HEK293 (cell line): ENCODE measurements at regions not wholly inside any gene's neighbourhood (a gene's known extent, or its start where the extent isn't known, plus 50 kb on each side); places are given as distances from the start of the nearest gene placed in this dataset.
A peak's percentile ranks its signal among the peaks of the same experiment; 100 is the strongest.

Source experiments
- CTCF ChIA-PET: fragments of 350-600 bp; formaldehyde crosslinking; extraction: SDS; loops from one replicate; lab custom pipeline; 2021; ENCODE audit warnings: antibody characterized with exemption; lab: Yijun Ruan, JAX
- POLR2A ChIA-PET: fragments of 300-600 bp; formaldehyde crosslinking; extraction: SDS; loops from one replicate; lab custom pipeline; 2020; ENCODE audit warnings: antibody characterized with exemption, inconsistent platforms; lab: Yijun Ruan, JAX
- H3K27ac ChIP-seq: fragments of 200-500 bp; sonication (Bioruptor generic); 2 replicates; pipeline ENCODE4 v1.5.1; 2014; ENCODE audit warnings: low read depth, low read length, control low read depth, inconsistent platforms; ENCODE audit errors: extremely low read depth
- H3K36me3 ChIP-seq, 2 experiments: fragments of 200-500 bp in 1 of 2; sonication (Bioruptor generic) in 1 of 2; 1 replicate in 1 of 2; 2 replicates in 1 of 2; pipeline ENCODE4 v1.5.1; 2014 to 2017; ENCODE audit warnings: inconsistent platforms in 2 of 2, low read length in 2 of 2; ENCODE audit not compliant: control insufficient read depth in 2 of 2, insufficient read depth in 1 of 2
- H3K4me1 ChIP-seq: fragments of 200-500 bp; sonication (Bioruptor generic); 2 replicates; pipeline ENCODE4 v1.5.1; 2014; ENCODE audit warnings: mild to moderate bottlenecking, low read length, inconsistent platforms; ENCODE audit not compliant: control insufficient read depth, insufficient read depth
- H3K4me3 ChIP-seq: 2 replicates; pipeline ENCODE4 v1.5.1; 2011; ENCODE audit warnings: low read depth, mild to moderate bottlenecking, control low read depth, low read length, moderate library complexity
- H3K9me3 ChIP-seq: fragments of 200-500 bp; sonication (Bioruptor generic); 2 replicates; pipeline ENCODE4 v1.5.1; 2014; ENCODE audit warnings: low read depth, low read length, inconsistent platforms; ENCODE audit not compliant: control insufficient read depth, insufficient read depth
- GLI2 ChIP-seq: fragments of 450-650 bp; formaldehyde crosslinking; IDR thresholded peaks from 2 replicates; pipeline ENCODE4; 2017; ENCODE audit warnings: missing biosample characterization, missing genetic modification characterization, low read depth, borderline replicate concordance
- HOXA7 ChIP-seq: sonication (generic); formaldehyde crosslinking; IDR thresholded peaks from 2 replicates; pipeline ENCODE4 v1.8.1; 2022; ENCODE audit warnings: missing genetic modification reagents, borderline replicate concordance
- HOXD13 ChIP-seq: sonication (generic); formaldehyde crosslinking; IDR thresholded peaks from 2 replicates; pipeline ENCODE4 v1.8.0; 2022; ENCODE audit warnings: missing genetic modification reagents, borderline replicate concordance
- IKZF3 ChIP-seq: fragments of 450-650 bp; IDR thresholded peaks from 2 replicates; pipeline ENCODE4 v1.5.0; 2018; ENCODE audit warnings: missing biosample characterization, mild to moderate bottlenecking, missing genetic modification characterization, moderate library complexity
- KLF16 ChIP-seq: fragments of 450-650 bp; formaldehyde crosslinking; IDR thresholded peaks from 2 replicates; pipeline ENCODE4 v1.5.1; 2017; ENCODE audit warnings: missing biosample characterization, missing genetic modification characterization
- KLF17 ChIP-seq: fragments of 450-650 bp; formaldehyde crosslinking; IDR thresholded peaks from 2 replicates; pipeline ENCODE4 v1.5.1; 2016; ENCODE audit warnings: missing biosample characterization, missing genetic modification characterization
- RBAK ChIP-seq: fragments of 450-650 bp; formaldehyde crosslinking; IDR thresholded peaks from 2 replicates; pipeline ENCODE4 v1.5.1; 2016; ENCODE audit warnings: missing biosample characterization, missing genetic modification characterization
- TRIM28 ChIP-seq: IDR thresholded peaks from 2 replicates; pipeline ENCODE4 v1.6.1; 2011; ENCODE audit warnings: low read length, control low read depth, borderline replicate concordance
- ZBTB17 ChIP-seq: fragments of 450-650 bp; formaldehyde crosslinking; IDR thresholded peaks from 2 replicates; pipeline ENCODE4 v1.5.1; 2016; ENCODE audit warnings: missing biosample characterization, missing genetic modification characterization
- ZBTB20 ChIP-seq: fragments of 450-650 bp; formaldehyde crosslinking; IDR thresholded peaks from 2 replicates; pipeline ENCODE4 v1.5.1; 2016; ENCODE audit warnings: missing biosample characterization, missing genetic modification characterization
- ZBTB8A ChIP-seq: fragments of 450-650 bp; formaldehyde crosslinking; IDR thresholded peaks from 2 replicates; pipeline ENCODE4 v1.5.1; 2016; ENCODE audit warnings: missing biosample characterization, missing genetic modification characterization
- ZEB2 ChIP-seq: fragments of 450-650 bp; formaldehyde crosslinking; IDR thresholded peaks from 2 replicates; pipeline ENCODE4 v1.5.1; 2016; ENCODE audit warnings: missing biosample characterization, missing genetic modification characterization
- ZFP37 ChIP-seq: fragments of 450-650 bp; formaldehyde crosslinking; IDR thresholded peaks from 2 replicates; pipeline ENCODE4 v1.5.1; 2016; ENCODE audit warnings: missing biosample characterization, missing genetic modification characterization
- ZNF214 ChIP-seq: fragments of 450-650 bp; formaldehyde crosslinking; IDR thresholded peaks from 2 replicates; pipeline ENCODE4 v1.5.1; 2017; ENCODE audit warnings: missing biosample characterization, mild to moderate bottlenecking, missing genetic modification characterization, borderline replicate concordance
- ZNF239 ChIP-seq: fragments of 450-650 bp; formaldehyde crosslinking; IDR thresholded peaks from 2 replicates; pipeline ENCODE4 v1.5.1; 2016; ENCODE audit warnings: missing biosample characterization, missing genetic modification characterization
- ZNF335 ChIP-seq: fragments of 450-650 bp; formaldehyde crosslinking; conservative IDR thresholded peaks from 2 replicates; pipeline ENCODE4 v1.5.1; 2016; ENCODE audit warnings: missing biosample characterization, missing genetic modification characterization
- ZNF549 ChIP-seq: fragments of 450-650 bp; IDR thresholded peaks from 2 replicates; pipeline ENCODE4 v1.5.1; 2018; ENCODE audit warnings: missing biosample characterization, missing genetic modification characterization, mild to moderate bottlenecking, inconsistent platforms, moderate library complexity
- ZNF561 ChIP-seq: fragments of 450-650 bp; IDR thresholded peaks from 2 replicates; pipeline ENCODE4 v1.5.1; 2018; ENCODE audit warnings: missing biosample characterization, missing genetic modification characterization, borderline replicate concordance
- ZNF585B ChIP-seq: fragments of 450-650 bp; formaldehyde crosslinking; IDR thresholded peaks from 2 replicates; pipeline ENCODE4 v1.5.1; 2016; ENCODE audit warnings: missing biosample characterization, missing genetic modification characterization
- ZNF600 ChIP-seq: fragments of 450-650 bp; formaldehyde crosslinking; IDR thresholded peaks from 2 replicates; pipeline ENCODE4 v1.5.1; 2016; ENCODE audit warnings: missing biosample characterization, missing genetic modification characterization
- ZNF777 ChIP-seq: fragments of 450-650 bp; formaldehyde crosslinking; IDR thresholded peaks from 2 replicates; pipeline ENCODE4 v1.5.1; 2017; ENCODE audit warnings: missing biosample characterization, missing genetic modification characterization, borderline replicate concordance
- ZNF785 ChIP-seq: fragments of 450-650 bp; formaldehyde crosslinking; IDR thresholded peaks from 2 replicates; pipeline ENCODE4 v1.5.1; 2016; ENCODE audit warnings: missing biosample characterization, missing genetic modification characterization
- ZNF791 ChIP-seq: fragments of 450-650 bp; formaldehyde crosslinking; IDR thresholded peaks from 2 replicates; pipeline ENCODE4 v1.5.1; 2016; ENCODE audit warnings: missing biosample characterization, missing genetic modification characterization
- TF ChIP-seq, protein P1 (sequence below): fragments of 450-650 bp; formaldehyde crosslinking; IDR thresholded peaks from 2 replicates; pipeline ENCODE4 v1.5.1; 2016; ENCODE audit warnings: missing biosample characterization, missing genetic modification characterization
- TF ChIP-seq, protein P2 (sequence below): fragments of 450-650 bp; formaldehyde crosslinking; IDR thresholded peaks from 2 replicates; pipeline ENCODE4 v1.5.1; 2017; ENCODE audit warnings: missing biosample characterization, missing genetic modification characterization

DNA sequence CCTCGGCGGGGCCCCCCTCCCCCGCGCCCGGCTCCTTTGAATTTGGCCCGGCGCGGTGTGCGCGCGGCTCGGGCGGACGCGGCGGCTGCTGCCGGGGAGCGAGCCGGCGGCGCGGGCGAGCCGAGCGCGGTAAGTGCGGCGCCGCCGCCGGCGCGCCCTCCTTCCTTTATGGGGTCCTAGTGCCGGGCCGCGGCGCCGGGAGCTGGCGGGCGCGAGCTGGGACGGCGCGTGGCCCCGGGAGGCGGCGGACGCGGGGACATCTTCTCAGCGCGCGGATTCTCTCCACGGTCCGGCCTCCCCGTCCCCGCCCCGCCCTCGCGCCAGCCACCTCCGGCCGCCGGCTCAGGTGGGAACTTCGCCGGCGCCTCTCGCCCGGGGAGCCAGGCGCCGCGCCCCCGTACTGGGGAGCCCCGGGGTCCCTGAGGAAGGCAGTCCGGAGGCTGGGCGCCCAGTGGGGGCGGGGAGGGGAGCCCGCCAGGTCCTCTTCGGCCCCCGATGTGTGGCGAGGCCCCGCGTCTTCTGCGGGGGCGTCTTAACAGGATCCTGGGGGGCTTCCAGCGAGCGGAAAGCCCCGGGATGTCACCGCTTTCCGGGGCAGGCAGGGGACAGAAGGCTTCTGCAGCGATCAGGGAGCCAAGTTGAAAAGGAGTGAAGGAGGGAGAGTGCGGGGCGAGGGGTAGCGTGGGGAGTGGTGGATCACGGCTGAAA lies 98.4 kb upstream of the TENM3 start (continued):
- TF ChIP-seq ZBTB20 (tag by site-specific recombination) (peak; percentile 37; the same call in 1 of the 2 replicates), ZNF239 (no peak)

DNA sequence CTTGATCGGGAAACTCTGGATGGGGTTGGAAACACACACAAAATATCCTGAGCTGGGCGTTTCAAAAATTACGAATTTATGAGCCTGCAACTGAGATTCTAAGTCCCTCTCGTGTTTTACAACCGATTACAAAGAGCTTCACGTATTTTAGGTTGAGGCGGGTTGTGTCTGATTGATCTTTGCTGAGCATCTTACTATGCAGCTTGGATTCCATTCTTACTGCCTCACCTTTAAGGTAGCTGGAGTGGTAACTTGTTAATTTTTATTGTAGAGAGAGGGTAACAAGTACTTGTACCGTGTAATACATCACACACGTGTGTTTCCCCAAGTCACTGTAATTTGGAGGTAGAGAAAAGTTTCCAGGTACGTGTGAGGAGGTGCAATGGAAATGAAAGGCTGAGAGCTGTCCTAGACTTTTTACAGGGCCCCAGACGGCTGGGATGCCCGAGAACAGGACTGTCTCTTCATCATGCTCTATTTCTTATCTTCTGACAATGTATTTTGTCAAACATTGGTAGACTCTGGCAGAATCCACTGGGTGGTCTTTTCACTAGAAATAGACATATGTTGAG lies 97.8 kb upstream of the TENM3 start:
- POLR2A ChIA-PET = interaction anchor here (0.9 kb wide), 1 partner anchor 43 kb away, joined by 3 read pairs; no protein-coding TSS in a partner anchor
- Histone ChIP-seq H3K36me3 (no peaks in the 10 kb centered on the region), H3K4me1 (peaks cover 19% of the 10 kb centered on the region), H3K4me3 (peak overlapping the region; percentile 80), H3K27ac (peak overlapping the region; percentile 95), H3K9me3 (no peaks in the 10 kb centered on the region)
- CTCF ChIA-PET = no interaction called here
- TF ChIP-seq, protein P1, sequence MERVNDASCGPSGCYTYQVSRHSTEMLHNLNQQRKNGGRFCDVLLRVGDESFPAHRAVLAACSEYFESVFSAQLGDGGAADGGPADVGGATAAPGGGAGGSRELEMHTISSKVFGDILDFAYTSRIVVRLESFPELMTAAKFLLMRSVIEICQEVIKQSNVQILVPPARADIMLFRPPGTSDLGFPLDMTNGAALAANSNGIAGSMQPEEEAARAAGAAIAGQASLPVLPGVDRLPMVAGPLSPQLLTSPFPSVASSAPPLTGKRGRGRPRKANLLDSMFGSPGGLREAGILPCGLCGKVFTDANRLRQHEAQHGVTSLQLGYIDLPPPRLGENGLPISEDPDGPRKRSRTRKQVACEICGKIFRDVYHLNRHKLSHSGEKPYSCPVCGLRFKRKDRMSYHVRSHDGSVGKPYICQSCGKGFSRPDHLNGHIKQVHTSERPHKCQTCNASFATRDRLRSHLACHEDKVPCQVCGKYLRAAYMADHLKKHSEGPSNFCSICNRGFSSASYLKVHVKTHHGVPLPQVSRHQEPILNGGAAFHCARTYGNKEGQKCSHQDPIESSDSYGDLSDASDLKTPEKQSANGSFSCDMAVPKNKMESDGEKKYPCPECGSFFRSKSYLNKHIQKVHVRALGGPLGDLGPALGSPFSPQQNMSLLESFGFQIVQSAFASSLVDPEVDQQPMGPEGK = 0 out of 2 replicates have a peak, but pooled peaks have one; percentile 2
- no peak for TF ChIP-seq ZNF785 (tag by site-specific recombination)
- no peak for TF ChIP-seq ZNF214
- no peak for TF ChIP-seq HOXD13 (CRISPR knock-in tag)
- TF ChIP-seq, protein P2, sequence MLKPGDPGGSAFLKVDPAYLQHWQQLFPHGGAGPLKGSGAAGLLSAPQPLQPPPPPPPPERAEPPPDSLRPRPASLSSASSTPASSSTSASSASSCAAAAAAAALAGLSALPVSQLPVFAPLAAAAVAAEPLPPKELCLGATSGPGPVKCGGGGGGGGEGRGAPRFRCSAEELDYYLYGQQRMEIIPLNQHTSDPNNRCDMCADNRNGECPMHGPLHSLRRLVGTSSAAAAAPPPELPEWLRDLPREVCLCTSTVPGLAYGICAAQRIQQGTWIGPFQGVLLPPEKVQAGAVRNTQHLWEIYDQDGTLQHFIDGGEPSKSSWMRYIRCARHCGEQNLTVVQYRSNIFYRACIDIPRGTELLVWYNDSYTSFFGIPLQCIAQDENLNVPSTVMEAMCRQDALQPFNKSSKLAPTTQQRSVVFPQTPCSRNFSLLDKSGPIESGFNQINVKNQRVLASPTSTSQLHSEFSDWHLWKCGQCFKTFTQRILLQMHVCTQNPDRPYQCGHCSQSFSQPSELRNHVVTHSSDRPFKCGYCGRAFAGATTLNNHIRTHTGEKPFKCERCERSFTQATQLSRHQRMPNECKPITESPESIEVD (tag by site-specific recombination) = 0 out of 2 replicates have a peak, but pooled peaks have one; percentile 10
- no peak for TF ChIP-seq KLF16
- TF ChIP-seq ZBTB8A = no peak
- peak; percentile 80 for TF ChIP-seq ZNF335 (tag by site-specific recombination)
- no peak for TF ChIP-seq ZNF561 (tag by site-specific recombination)
- no peak for TF ChIP-seq ZNF549 (tag by site-specific recombination)
- peak; percentile 49; the same call in 1 of the 2 replicates for TF ChIP-seq ZEB2 (tag by site-specific recombination)
- no peak for TF ChIP-seq ZFP37 (tag by site-specific recombination)
- TF ChIP-seq KLF17 (tag by site-specific recombination) = no peak
- TF ChIP-seq ZNF791 = no peak
- TF ChIP-seq ZNF777 (tag by site-specific recombination) = no peak
- no peak for TF ChIP-seq ZNF585B (tag by site-specific recombination)
- no peak for TF ChIP-seq HOXA7 (CRISPR knock-in tag)
- TF ChIP-seq RBAK (tag by site-specific recombination) = no peak
- TF ChIP-seq ZBTB20 (tag by site-specific recombination) = peak; percentile 44
- TF ChIP-seq TRIM28 = 0 out of 2 replicates have a peak, but pooled peaks have one; percentile 17
- 0 out of 2 replicates have a peak, but pooled peaks have one; percentile 25 for TF ChIP-seq ZNF600 (tag by site-specific recombination)
- no peak for TF ChIP-seq GLI2
- no peak for TF ChIP-seq IKZF3
- TF ChIP-seq ZBTB17 = peak; percentile 84
